ENCODE measurements at regions not wholly inside any gene's neighbourhood (a gene's known extent, or its start where the extent isn't known, plus 50 kb on each side); places are given as distances from the start of the nearest gene placed in this dataset.

GRCh38 chr9:27856054-27856453 is 282.8 kb upstream of the C9orf72 start:
- H3K27ac ChIP-seq: no peak overlapping the region
- intact Hi-C loops (cut with DNase I): loop anchor here in 1 of 10 donors (10.0 kb wide), 1 partner anchor 59 kb away; no protein-coding TSS in a partner anchor
- TF ChIP-seq CTCF (IDR thresholded peaks at IDR 0.05): no peak
- no peak overlapping the region for H3K4me3 ChIP-seq
- no peaks in the 10 kb centered on the region for H3K36me3 ChIP-seq
- DNase-seq (no peak), ATAC-seq (no peak)
- H3K27me3 ChIP-seq: peaks cover 0 to 4% (median 0%) of the 10 kb centered on the region in 7 donors
- no peaks in the 10 kb centered on the region for H3K9me3 ChIP-seq
- no peaks in the 10 kb centered on the region for H3K4me1 ChIP-seq
- WGBS, 2 donors: 63 to 67% methylated on average over 2 of the region's 2 CpGs

- Histone ChIP-seq H3K4me1 (no peaks in the 10 kb centered on the region), H3K36me3 (no peaks in the 10 kb centered on the region), H3K27me3 (peaks cover 0 to 4% (median 0%) of the 10 kb centered on the region in 7 donors), H3K27ac (no peak overlapping the region), H3K9me3 (no peaks in the 10 kb centered on the region), H3K4me3 (no peak overlapping the region)
- 79 to 81% methylated on average over 1 of the region's 1 CpG for WGBS, 2 donors
- no peak for DNase-seq
- TF ChIP-seq CTCF (IDR thresholded peaks at IDR 0.05): no peak
- intact Hi-C loops (cut with DNase I): loop anchor here in 1 of 10 donors (10.0 kb wide), 1 partner anchor 58 kb away; no protein-coding TSS in a partner anchor
- ATAC-seq: no peak
Observed at GRCh38 chr9:27856748-27857147, 283.5 kb upstream of the C9orf72 start.

- Histone ChIP-seq H3K9me3 (no peaks in the 10 kb centered on the region), H3K36me3 (no peaks in the 10 kb centered on the region), H3K4me1 (peaks cover 0 to 10% (median 4%) of the 10 kb centered on the region in 9 donors), H3K27ac (no peak overlapping the region), H3K4me3 (no peak overlapping the region), H3K27me3 (peaks cover 0 to 4% (median 0%) of the 10 kb centered on the region in 7 donors)
- WGBS, 2 donors: 38 to 48% methylated on average over 3 of the region's 3 CpGs
- intact Hi-C loops (cut with DNase I): no loop called here
- no peak for TF ChIP-seq CTCF (IDR thresholded peaks at IDR 0.05)
- DNase-seq (no peak), ATAC-seq (no peak)
Observed at GRCh38 chr9:27861887-27862286, 288.6 kb upstream of the C9orf72 start.

DNA sequence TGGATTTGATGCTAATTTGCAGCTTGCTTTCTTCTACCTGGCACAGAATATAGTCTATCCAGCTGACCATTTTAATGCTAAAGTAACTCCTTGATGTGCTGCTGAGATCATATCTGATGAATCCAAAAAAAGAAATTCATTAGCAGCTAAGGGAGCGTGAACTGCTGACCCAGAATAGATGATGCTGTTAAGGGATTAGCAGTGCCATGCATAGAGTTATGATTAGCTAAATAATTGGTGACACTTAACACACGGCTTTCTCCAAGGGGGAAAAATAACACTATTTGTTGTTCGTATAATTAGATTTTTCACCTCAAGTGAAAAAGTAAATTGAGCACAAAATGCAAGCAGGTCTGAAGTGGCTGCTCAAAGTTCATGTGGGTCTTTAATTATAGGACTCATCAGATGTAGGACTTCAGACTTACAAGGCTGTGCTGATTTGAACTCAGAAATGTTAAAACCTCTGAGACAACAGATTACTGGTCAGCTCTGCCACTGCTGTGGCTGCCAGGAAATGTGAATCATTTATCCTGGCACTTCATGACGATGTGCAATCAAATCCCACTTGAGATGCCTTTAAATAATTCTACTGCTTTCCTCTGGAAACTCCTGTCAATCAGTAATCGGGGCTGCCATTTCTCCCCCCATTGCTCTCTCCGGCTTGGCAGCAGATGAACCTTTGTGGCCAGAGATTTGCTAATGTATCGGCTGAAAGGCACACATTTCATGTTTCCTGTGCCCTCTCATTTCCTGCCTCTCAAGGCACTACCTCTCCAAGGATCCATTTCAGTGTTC is 291.6 kb upstream of the C9orf72 start:
- H3K27me3 ChIP-seq: no peaks in the 10 kb centered on the region
- WGBS, 2 donors: 20 to 22% methylated on average over 7 of the region's 7 CpGs
- no peak overlapping the region for H3K4me3 ChIP-seq
- intact Hi-C loops (cut with DNase I): no loop called here
- H3K4me1 ChIP-seq: peaks cover 0 to 10% (median 4%) of the 10 kb centered on the region in 9 donors
- TF ChIP-seq CTCF (IDR thresholded peaks at IDR 0.05): no peak
- DNase-seq (peak in 1 of 2 donors; percentile 4), ATAC-seq (peak in 2 of 8 donors; percentile 23 to 75)
- H3K36me3 ChIP-seq: no peaks in the 10 kb centered on the region
- no peak overlapping the region for H3K27ac ChIP-seq
- no peaks in the 10 kb centered on the region for H3K9me3 ChIP-seq
